GM13977 (cell line): ENCODE measurements at regions not wholly inside any gene's neighbourhood (a gene's known extent, or its start where the extent isn't known, plus 50 kb on each side); places are given as distances from the start of the nearest gene placed in this dataset.

Source experiments
- DNase-seq: peaks from one replicate; pipeline ENCODE4 v3.0.0; 2012; ENCODE audit warnings: low spot score
- CTCF ChIP-seq: IDR thresholded peaks from 2 replicates; pipeline ENCODE4 v1.5.1; 2012; ENCODE audit warnings: mild to moderate bottlenecking, control low read depth; ENCODE audit not compliant: insufficient read depth; ENCODE audit errors: extremely low read depth, missing control alignments
- in situ Hi-C: fragments of 300-500 bp; cut with MboI; formaldehyde crosslinking; loops from one replicate; pipeline ENCODE4 v1.12.0; 2022; ENCODE audit warnings: low sequenced_read_pairs, low pct_unique_long_range_greater_than_20kb, mixed read lengths, inconsistent platforms; ENCODE audit not compliant: unreplicated experiment

- no peak for TF ChIP-seq CTCF
- in situ Hi-C loops, result no loop called here
- DNase-seq, result no peak
These were observed 258.1 kb upstream of the NECTIN3 start for GRCh38 chr3:110813541-110813940.

GRCh38 chr3:110814170-110815007 is 257.2 kb upstream of the NECTIN3 start:
- DNase-seq, result peak; percentile 10
- in situ Hi-C loops, result no loop called here
- no peak for TF ChIP-seq CTCF

- TF ChIP-seq CTCF, result no peak
- in situ Hi-C loops, result no loop called here
- no peak for DNase-seq
These were observed 256.5 kb upstream of the NECTIN3 start for GRCh38 chr3:110815008-110815583.

- DNase-seq, result no peak
- no peak for TF ChIP-seq CTCF
- in situ Hi-C loops, result no loop called here
These were observed 255.6 kb upstream of the NECTIN3 start for GRCh38 chr3:110816008-110816407.

GRCh38 chr3:110821586-110821985 is 250.0 kb upstream of the NECTIN3 start:
- no peak for DNase-seq
- TF ChIP-seq CTCF, result no peak
- in situ Hi-C loops, result no loop called here

- no peak for TF ChIP-seq CTCF
- in situ Hi-C loops, result no loop called here
- no peak for DNase-seq
These were observed 248.6 kb upstream of the NECTIN3 start for GRCh38 chr3:110822971-110823370.

- no peak for DNase-seq
- in situ Hi-C loops, result no loop called here
- no peak for TF ChIP-seq CTCF
These were observed 224.6 kb upstream of the NECTIN3 start for GRCh38 chr3:110846971-110847370.
